B cell (primary cell): ENCODE measurements at regions not wholly inside any gene's neighbourhood (a gene's known extent, or its start where the extent isn't known, plus 50 kb on each side); places are given as distances from the start of the nearest gene placed in this dataset.

Experiments
- CTCF ChIP-seq: fragments of 200-600 bp; IDR thresholded peaks from one replicate; pipeline ENCODE4 v1.8.0; 2022; ENCODE audit warnings: antibody characterized with exemption, mild to moderate bottlenecking
- EZH2 ChIP-seq: IDR thresholded peaks from 2 replicates; pipeline ENCODE4 v1.6.1; 2012; ENCODE audit warnings: borderline replicate concordance, low read depth, mild to moderate bottlenecking, moderate library complexity, low read length; ENCODE audit not compliant: insufficient read depth, poor library complexity, severe bottlenecking

GRCh38 chr1:187630653-187631380, 802.1 kb downstream of the PLA2G4A start:
- no peak for TF ChIP-seq CTCF
- TF ChIP-seq EZH2 = no peak
